ENCODE measurements at regions not wholly inside any gene's neighbourhood (a gene's known extent, or its start where the extent isn't known, plus 50 kb on each side); places are given as distances from the start of the nearest gene placed in this dataset.

DNA sequence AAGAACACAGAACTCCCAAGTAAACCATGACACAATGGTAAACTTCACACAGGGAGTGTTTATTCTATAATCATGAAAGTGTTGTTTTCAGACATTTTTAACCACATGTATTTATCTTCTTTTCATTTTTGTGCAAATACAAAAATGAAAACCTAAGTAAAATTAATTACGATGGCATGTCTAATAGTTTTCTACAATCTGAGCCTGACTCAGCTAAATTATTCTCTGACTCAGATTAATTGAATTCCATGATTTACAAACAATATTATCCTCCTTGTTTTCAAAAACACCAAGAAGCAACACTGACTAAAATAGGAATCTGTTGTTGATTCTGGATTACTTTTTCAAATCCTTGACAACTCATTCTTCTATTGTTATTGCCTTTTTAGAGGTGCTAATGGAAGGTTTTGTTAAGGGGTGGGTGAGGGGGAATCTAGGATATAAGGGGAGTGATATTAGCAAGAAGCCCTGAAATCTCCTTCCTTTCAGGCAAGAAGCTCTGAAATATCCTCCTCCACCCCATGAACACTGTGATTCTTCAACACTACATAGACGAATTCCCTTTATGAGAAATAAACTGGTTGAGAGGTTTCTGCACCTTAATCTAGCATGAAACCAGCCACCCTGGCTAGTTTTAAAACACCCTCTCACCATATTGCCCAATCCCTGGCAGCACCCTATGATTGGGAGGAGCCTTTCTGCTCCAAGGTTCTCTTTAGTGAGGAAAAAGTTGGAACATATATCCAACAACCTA, 1057.7 kb upstream of the PCDH20 start:
- TF ChIP-seq, protein P1, sequence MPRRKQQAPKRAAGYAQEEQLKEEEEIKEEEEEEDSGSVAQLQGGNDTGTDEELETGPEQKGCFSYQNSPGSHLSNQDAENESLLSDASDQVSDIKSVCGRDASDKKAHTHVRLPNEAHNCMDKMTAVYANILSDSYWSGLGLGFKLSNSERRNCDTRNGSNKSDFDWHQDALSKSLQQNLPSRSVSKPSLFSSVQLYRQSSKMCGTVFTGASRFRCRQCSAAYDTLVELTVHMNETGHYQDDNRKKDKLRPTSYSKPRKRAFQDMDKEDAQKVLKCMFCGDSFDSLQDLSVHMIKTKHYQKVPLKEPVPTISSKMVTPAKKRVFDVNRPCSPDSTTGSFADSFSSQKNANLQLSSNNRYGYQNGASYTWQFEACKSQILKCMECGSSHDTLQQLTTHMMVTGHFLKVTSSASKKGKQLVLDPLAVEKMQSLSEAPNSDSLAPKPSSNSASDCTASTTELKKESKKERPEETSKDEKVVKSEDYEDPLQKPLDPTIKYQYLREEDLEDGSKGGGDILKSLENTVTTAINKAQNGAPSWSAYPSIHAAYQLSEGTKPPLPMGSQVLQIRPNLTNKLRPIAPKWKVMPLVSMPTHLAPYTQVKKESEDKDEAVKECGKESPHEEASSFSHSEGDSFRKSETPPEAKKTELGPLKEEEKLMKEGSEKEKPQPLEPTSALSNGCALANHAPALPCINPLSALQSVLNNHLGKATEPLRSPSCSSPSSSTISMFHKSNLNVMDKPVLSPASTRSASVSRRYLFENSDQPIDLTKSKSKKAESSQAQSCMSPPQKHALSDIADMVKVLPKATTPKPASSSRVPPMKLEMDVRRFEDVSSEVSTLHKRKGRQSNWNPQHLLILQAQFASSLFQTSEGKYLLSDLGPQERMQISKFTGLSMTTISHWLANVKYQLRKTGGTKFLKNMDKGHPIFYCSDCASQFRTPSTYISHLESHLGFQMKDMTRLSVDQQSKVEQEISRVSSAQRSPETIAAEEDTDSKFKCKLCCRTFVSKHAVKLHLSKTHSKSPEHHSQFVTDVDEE (CRISPR knock-in tag; IDR thresholded peaks at IDR 0.05) = no peak
- TF ChIP-seq, protein P2, sequence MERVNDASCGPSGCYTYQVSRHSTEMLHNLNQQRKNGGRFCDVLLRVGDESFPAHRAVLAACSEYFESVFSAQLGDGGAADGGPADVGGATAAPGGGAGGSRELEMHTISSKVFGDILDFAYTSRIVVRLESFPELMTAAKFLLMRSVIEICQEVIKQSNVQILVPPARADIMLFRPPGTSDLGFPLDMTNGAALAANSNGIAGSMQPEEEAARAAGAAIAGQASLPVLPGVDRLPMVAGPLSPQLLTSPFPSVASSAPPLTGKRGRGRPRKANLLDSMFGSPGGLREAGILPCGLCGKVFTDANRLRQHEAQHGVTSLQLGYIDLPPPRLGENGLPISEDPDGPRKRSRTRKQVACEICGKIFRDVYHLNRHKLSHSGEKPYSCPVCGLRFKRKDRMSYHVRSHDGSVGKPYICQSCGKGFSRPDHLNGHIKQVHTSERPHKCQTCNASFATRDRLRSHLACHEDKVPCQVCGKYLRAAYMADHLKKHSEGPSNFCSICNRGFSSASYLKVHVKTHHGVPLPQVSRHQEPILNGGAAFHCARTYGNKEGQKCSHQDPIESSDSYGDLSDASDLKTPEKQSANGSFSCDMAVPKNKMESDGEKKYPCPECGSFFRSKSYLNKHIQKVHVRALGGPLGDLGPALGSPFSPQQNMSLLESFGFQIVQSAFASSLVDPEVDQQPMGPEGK (CRISPR knock-in tag; IDR thresholded peaks at IDR 0.05; ENCODE audit: borderline replicate concordance) = no peak
- no peak for TF ChIP-seq ZFP30 (CRISPR knock-in tag; IDR thresholded peaks at IDR 0.05)
- TF ChIP-seq PPARA (CRISPR knock-in tag; IDR thresholded peaks at IDR 0.05; ENCODE audit: borderline replicate concordance) = no peak
- no peak for TF ChIP-seq TOX (CRISPR knock-in tag; IDR thresholded peaks at IDR 0.05; ENCODE audit: borderline replicate concordance)
- no peak for TF ChIP-seq ESRRG (CRISPR knock-in tag; IDR thresholded peaks at IDR 0.05)
- no peak for TF ChIP-seq ZFP3 (CRISPR knock-in tag; IDR thresholded peaks at IDR 0.05)
- TF ChIP-seq ZNF565 (CRISPR knock-in tag; conservative IDR thresholded peaks at IDR 0.05; ENCODE audit: low read depth) = no peak
- no peak for TF ChIP-seq TCF4 (CRISPR knock-in tag; IDR thresholded peaks at IDR 0.05; ENCODE audit: borderline replicate concordance)
- TF ChIP-seq OSR1 (CRISPR knock-in tag; IDR thresholded peaks at IDR 0.05) = no peak
- no peak for TF ChIP-seq CSDC2 (CRISPR knock-in tag; IDR thresholded peaks at IDR 0.05)
- no peak for TF ChIP-seq SNAI2 (CRISPR knock-in tag; IDR thresholded peaks at IDR 0.05)
